B cell (primary cell): ENCODE measurements at regions not wholly inside any gene's neighbourhood (a gene's known extent, or its start where the extent isn't known, plus 50 kb on each side); places are given as distances from the start of the nearest gene placed in this dataset.

Experiments
- ATAC-seq: fragments of 200-7000 bp; cut with Tn5 transposase; one replicate; pipeline ENCODE4 v1.10.0; 2021; ENCODE audit warnings: low read depth, mild to moderate bottlenecking, moderate number of reproducible peaks, moderate library complexity
- CTCF ChIA-PET: fragments of 350-600 bp; sonication (Branson Sonifier 250); formaldehyde crosslinking; loops from one replicate; lab custom pipeline; 2021; ENCODE audit warnings: antibody characterized with exemption, inconsistent platforms; lab: Charles Lee
- POLR2A ChIA-PET: fragments of 350-600 bp; sonication (Branson Sonifier 250); formaldehyde crosslinking; loops from one replicate; lab custom pipeline; 2021; ENCODE audit warnings: antibody characterized with exemption; lab: Charles Lee
- DNase-seq: peaks from one replicate; pipeline ENCODE4 v3.0.0; 2013
- H2AFZ ChIP-seq: 2 replicates; pipeline ENCODE4 v1.6.1; 2012; ENCODE audit warnings: mild to moderate bottlenecking, low read depth, low read length; ENCODE audit not compliant: insufficient read depth, poor library complexity, severe bottlenecking
- H3K27ac ChIP-seq, 2 donors: 1 replicate in 1 of 2; 2 replicates in 1 of 2; pipeline ENCODE4 v1.5.1; 2012 to 2013; ENCODE audit warnings: low read length in 2 of 2, mild to moderate bottlenecking in 2 of 2, moderate library complexity in 1 of 2
- H3K27me3 ChIP-seq, 4 experiments: fragments of 200-600 bp in 1 of 4; sonication (generic) in 1 of 4; replicated peaks in 1 of 4; 1 replicate in 2 of 4; 2 replicates in 2 of 4; pipeline versions ENCODE4 v1.6.1 to v1.7.0; 2013 to 2016; ENCODE audit warnings: low read length in 3 of 4, mild to moderate bottlenecking in 2 of 4, mixed read lengths in 1 of 4, moderate library complexity in 1 of 4; ENCODE audit not compliant: insufficient read depth in 4 of 4, control insufficient read depth in 3 of 4; ENCODE audit errors: control extremely low read depth in 1 of 4
- H3K36me3 ChIP-seq, 2 experiments: replicated peaks in 1 of 2; 1 replicate in 1 of 2; 2 replicates in 1 of 2; pipeline versions ENCODE4 v1.6.1 to v1.7.1; 2013; ENCODE audit warnings: low read length in 1 of 2; ENCODE audit not compliant: insufficient read depth in 2 of 2, control insufficient read depth in 1 of 2; ENCODE audit errors: control extremely low read depth in 1 of 2, extremely low read depth in 1 of 2
- H3K4me1 ChIP-seq, 2 donors: fragments of 200-600 bp in 1 of 2; sonication (generic) in 1 of 2; 1 replicate in 1 of 2; 2 replicates in 1 of 2; pipeline versions ENCODE4 v1.5.1 to v1.6.1; 2013 to 2017; ENCODE audit warnings: low read length in 2 of 2; ENCODE audit not compliant: control insufficient read depth in 2 of 2, insufficient read depth in 2 of 2
- H3K4me2 ChIP-seq: replicated peaks from 2 replicates; pipeline ENCODE3; 2012; ENCODE audit warnings: mild to moderate bottlenecking, low read depth, low read length; ENCODE audit not compliant: poor library complexity, severe bottlenecking
- H3K4me3 ChIP-seq, 5 experiments: fragments of 200-600 bp in 1 of 5; sonication (generic) in 1 of 5; 1 replicate in 3 of 5; 2 replicates in 2 of 5; pipeline versions ENCODE4 v1.5.1 to v1.7.0; 2011 to 2016; ENCODE audit warnings: low read length in 4 of 5, mild to moderate bottlenecking in 4 of 5, low read depth in 2 of 5, control low read depth in 1 of 5, moderate library complexity in 1 of 5; ENCODE audit not compliant: insufficient read depth in 1 of 5; ENCODE audit errors: control extremely low read depth in 1 of 5, extremely low read depth in 1 of 5
- H3K79me2 ChIP-seq: fragments of 200-600 bp; sonication (generic); one replicate; pipeline ENCODE4 v1.6.0; 2016; ENCODE audit warnings: low read length; ENCODE audit not compliant: control insufficient read depth, insufficient read depth
- H3K9ac ChIP-seq: fragments of 200-600 bp; sonication (generic); 2 replicates; pipeline ENCODE4 v1.6.1; 2017; ENCODE audit warnings: mild to moderate bottlenecking, low read length, moderate library complexity
- H3K9me3 ChIP-seq, 3 donors: one replicate each; pipeline versions ENCODE4 v1.6.1 to v1.7.1; 2013; ENCODE audit warnings: low read length in 2 of 3; ENCODE audit not compliant: control insufficient read depth in 2 of 3, insufficient read depth in 1 of 3; ENCODE audit errors: control extremely low read depth in 1 of 3
- H4K20me1 ChIP-seq: 2 replicates; pipeline ENCODE4 v1.6.0; 2012; ENCODE audit warnings: mild to moderate bottlenecking, low read length; ENCODE audit not compliant: insufficient read depth, control insufficient read depth, poor library complexity, severe bottlenecking
- H3K27ac Mint-ChIP-seq: one replicate; pipeline ENCODE4 v1.8.0; 2021; ENCODE audit warnings: mixed read lengths
- H3K27me3 Mint-ChIP-seq: one replicate; pipeline ENCODE4 v1.8.0; 2021; ENCODE audit warnings: mixed read lengths
- H3K4me1 Mint-ChIP-seq: one replicate; pipeline ENCODE4 v1.8.0; 2021; ENCODE audit warnings: mixed read lengths
- H3K4me3 Mint-ChIP-seq: one replicate; pipeline ENCODE4 v1.8.0; 2021; ENCODE audit warnings: mixed read lengths
- H3K9me3 Mint-ChIP-seq: one replicate; pipeline ENCODE4 v1.8.0; 2022; ENCODE audit warnings: mixed read lengths; ENCODE audit not compliant: insufficient read depth
- CTCF ChIP-seq: fragments of 200-600 bp; IDR thresholded peaks from one replicate; pipeline ENCODE4 v1.8.0; 2022; ENCODE audit warnings: antibody characterized with exemption, mild to moderate bottlenecking
- EZH2 ChIP-seq: IDR thresholded peaks from 2 replicates; pipeline ENCODE4 v1.6.1; 2012; ENCODE audit warnings: borderline replicate concordance, low read depth, mild to moderate bottlenecking, moderate library complexity, low read length; ENCODE audit not compliant: insufficient read depth, poor library complexity, severe bottlenecking
- WGBS: methylation state at CpG from one replicate; pipeline ENCODE4 v1.1.5; 2013; ENCODE audit warnings: missing lambda C conversion rate; ENCODE audit not compliant: insufficient coverage; 5-methylcytosine and 5-hydroxymethylcytosine counted together
- intact Hi-C: fragments of 100-400 bp; cut with micrococcal nuclease; formaldehyde crosslinking; loops from one replicate; pipeline ENCODE4 v1.10.0; 2022

- CTCF ChIA-PET: no interaction called here
- peaks cover 26% of the 10 kb centered on the region for H3K27me3 Mint-ChIP-seq
- WGBS: 73% methylated on average over 8 of the region's 10 CpGs
These were observed 83.3 kb downstream of the C16orf95 start for GRCh38 chr16:87233928-87234327.

GRCh38 chr16:87234601-87235000, 82.6 kb downstream of the C16orf95 start:
- TF ChIP-seq EZH2 (no peak), CTCF (no peak)
- Histone ChIP-seq H3K27me3 (peaks cover 0 to 11% (median 3%) of the 10 kb centered on the region in 4 experiments), H3K36me3 (no peaks in the 10 kb centered on the region), H4K20me1 (no peaks in the 10 kb centered on the region), H3K9ac (no peak overlapping the region), H3K4me3 (no peak overlapping the region), H3K9me3 (no peaks in the 10 kb centered on the region), H3K4me2 (no peak overlapping the region), H2AFZ (no peak overlapping the region), H3K79me2 (no peaks in the 10 kb centered on the region), H3K27ac (no peak overlapping the region), H3K4me1 (peaks cover 14 to 16% of the 10 kb centered on the region in 2 donors)
- Mint-ChIP-seq H3K4me3 (no peak overlapping the region), H3K4me1 (peaks cover 19% of the 10 kb centered on the region), H3K27ac (no peak overlapping the region), H3K27me3 (peaks cover 26% of the 10 kb centered on the region), H3K9me3 (no peaks in the 10 kb centered on the region)
- DNase-seq (no peak), ATAC-seq (no peak)
- intact Hi-C loops: no loop called here
- 86% methylated on average over 8 of the region's 8 CpGs for WGBS
- ChIA-PET POLR2A (no interaction called here), CTCF (no interaction called here)

More at GRCh38 chr16:87233928-87234327, 83.3 kb downstream of the C16orf95 start:
- Mint-ChIP-seq H3K4me3 (no peak overlapping the region), H3K4me1 (peaks cover 19% of the 10 kb centered on the region), H3K27ac (no peak overlapping the region), H3K9me3 (no peaks in the 10 kb centered on the region)
- H4K20me1 ChIP-seq: no peaks in the 10 kb centered on the region
- no peak for TF ChIP-seq EZH2
- TF ChIP-seq CTCF: no peak
- H3K4me3 ChIP-seq: no peak overlapping the region
- intact Hi-C loops: no loop called here
- H2AFZ ChIP-seq: no peak overlapping the region
- no peak for DNase-seq
- no peaks in the 10 kb centered on the region for H3K36me3 ChIP-seq
- H3K79me2 ChIP-seq: no peaks in the 10 kb centered on the region
- POLR2A ChIA-PET: no interaction called here
- no peak overlapping the region for H3K4me2 ChIP-seq
- peaks cover 14 to 16% of the 10 kb centered on the region in 2 donors for H3K4me1 ChIP-seq
- no peak overlapping the region for H3K27ac ChIP-seq
- no peak overlapping the region for H3K9ac ChIP-seq
- ATAC-seq: no peak
- peaks cover 0 to 4% (median 0%) of the 10 kb centered on the region in 3 donors for H3K9me3 ChIP-seq
- H3K27me3 ChIP-seq: peaks cover 0 to 11% (median 3%) of the 10 kb centered on the region in 4 experiments
